ENCODE measurements at regions not wholly inside any gene's neighbourhood (a gene's known extent, or its start where the extent isn't known, plus 50 kb on each side); places are given as distances from the start of the nearest gene placed in this dataset.

GRCh38 chr11:122451911-122452310 lies 203.6 kb upstream of the UBASH3B start:
- TF ChIP-seq POLR2AphosphoS5 (IDR thresholded peaks at IDR 0.05; ENCODE audit: low read depth, low read length) (no peak), POLR2A (IDR thresholded peaks at IDR 0.05; ENCODE audit: low read depth, low read length) (no peak)

Measured in GM12891 (cell line).